ENCODE measurements at regions not wholly inside any gene's neighbourhood (a gene's known extent, or its start where the extent isn't known, plus 50 kb on each side); places are given as distances from the start of the nearest gene placed in this dataset.
"Not testable (repeated sequence)": the region's sequence is repeated elsewhere in the genome, so short reads cannot be mapped to it uniquely, and the experiment has no call there.

GRCh38 chr1:208722592-208722991 is 478.4 kb upstream of the PLXNA2 start:
- H3K9me3 ChIP-seq (replicated peaks; ENCODE audit: control insufficient read depth, low read depth, low read length), result peaks cover 8% of the 10 kb centered on the region

GRCh38 chr1:208724079-208724478 is 479.9 kb upstream of the PLXNA2 start:
- Histone ChIP-seq H3K9me3 (replicated peaks; ENCODE audit: control insufficient read depth, low read depth, low read length) (peaks cover 8% of the 10 kb centered on the region), H3K4me1 (ENCODE audit: control insufficient read depth, insufficient read depth, low read length) (no peaks in the 10 kb centered on the region), H3K27ac (ENCODE audit: low read length) (no peak overlapping the region), H3K27me3 (ENCODE audit: control insufficient read depth, insufficient read depth, low read length) (no peaks in the 10 kb centered on the region), H3K4me3 (ENCODE audit: low read length) (no peak overlapping the region), H3K36me3 (ENCODE audit: control insufficient read depth, insufficient read depth, low read length) (no peaks in the 10 kb centered on the region)
- DNase-seq, result no peak
- WGBS (ENCODE audit: insufficient coverage), result no CpG with 5 or more reads among the region's 1 CpG

More at GRCh38 chr1:208722592-208722991, 478.4 kb upstream of the PLXNA2 start:
- Histone ChIP-seq H3K4me3 (ENCODE audit: low read length) (no peak overlapping the region), H3K36me3 (ENCODE audit: control insufficient read depth, insufficient read depth, low read length) (no peaks in the 10 kb centered on the region), H3K4me1 (ENCODE audit: control insufficient read depth, insufficient read depth, low read length) (no peaks in the 10 kb centered on the region), H3K27ac (ENCODE audit: low read length) (no peak overlapping the region), H3K27me3 (ENCODE audit: control insufficient read depth, insufficient read depth, low read length) (no peaks in the 10 kb centered on the region)
- DNase-seq, result no peak

- H3K36me3 ChIP-seq (ENCODE audit: control insufficient read depth, insufficient read depth, low read length), result no peaks in the 10 kb centered on the region
- no peak overlapping the region for H3K27ac ChIP-seq (ENCODE audit: low read length)
- no peaks in the 10 kb centered on the region for H3K4me1 ChIP-seq (ENCODE audit: control insufficient read depth, insufficient read depth, low read length)
- H3K4me3 ChIP-seq (ENCODE audit: low read length), result no peak overlapping the region
- WGBS (ENCODE audit: insufficient coverage), result no CpG with 5 or more reads among the region's 1 CpG
- no peak for DNase-seq
- no peaks in the 10 kb centered on the region for H3K9me3 ChIP-seq (replicated peaks; ENCODE audit: control insufficient read depth, low read depth, low read length)
- H3K27me3 ChIP-seq (ENCODE audit: control insufficient read depth, insufficient read depth, low read length), result no peaks in the 10 kb centered on the region
Observed at GRCh38 chr1:208728815-208729214, 484.6 kb upstream of the PLXNA2 start.

- Histone ChIP-seq H3K27me3 (ENCODE audit: control insufficient read depth, insufficient read depth, low read length) (no peaks in the 10 kb centered on the region), H3K4me1 (ENCODE audit: control insufficient read depth, insufficient read depth, low read length) (no peaks in the 10 kb centered on the region), H3K9me3 (replicated peaks; ENCODE audit: control insufficient read depth, low read depth, low read length) (no peaks in the 10 kb centered on the region), H3K36me3 (ENCODE audit: control insufficient read depth, insufficient read depth, low read length) (no peaks in the 10 kb centered on the region), H3K27ac (ENCODE audit: low read length) (no peak overlapping the region), H3K4me3 (ENCODE audit: low read length) (no peak overlapping the region)
- peak; percentile 3 for DNase-seq
- 43% methylated on average over 2 of the region's 4 CpGs for WGBS (ENCODE audit: insufficient coverage)
Observed at GRCh38 chr1:208731981-208732821, 488.0 kb upstream of the PLXNA2 start.

- no peak for DNase-seq
- WGBS (ENCODE audit: insufficient coverage), result no CpG with 5 or more reads among the region's 4 CpGs
- Histone ChIP-seq H3K9me3 (replicated peaks; ENCODE audit: control insufficient read depth, low read depth, low read length) (no peaks in the 10 kb centered on the region), H3K4me3 (ENCODE audit: low read length) (no peak overlapping the region), H3K36me3 (ENCODE audit: control insufficient read depth, insufficient read depth, low read length) (no peaks in the 10 kb centered on the region), H3K4me1 (ENCODE audit: control insufficient read depth, insufficient read depth, low read length) (no peaks in the 10 kb centered on the region), H3K27ac (ENCODE audit: low read length) (no peak overlapping the region), H3K27me3 (ENCODE audit: control insufficient read depth, insufficient read depth, low read length) (no peaks in the 10 kb centered on the region)
Observed at GRCh38 chr1:208737161-208737560, 493.0 kb upstream of the PLXNA2 start.

- Histone ChIP-seq H3K27me3 (ENCODE audit: control insufficient read depth, insufficient read depth, low read length) (no peaks in the 10 kb centered on the region), H3K4me1 (ENCODE audit: control insufficient read depth, insufficient read depth, low read length) (no peaks in the 10 kb centered on the region), H3K36me3 (ENCODE audit: control insufficient read depth, insufficient read depth, low read length) (no peaks in the 10 kb centered on the region), H3K9me3 (replicated peaks; ENCODE audit: control insufficient read depth, low read depth, low read length) (no peaks in the 10 kb centered on the region), H3K27ac (ENCODE audit: low read length) (no peak overlapping the region), H3K4me3 (ENCODE audit: low read length) (no peak overlapping the region)
- WGBS (ENCODE audit: insufficient coverage), result 87% methylated on average over 4 of the region's 4 CpGs
- DNase-seq, result no peak
Observed at GRCh38 chr1:208737922-208738321, 493.7 kb upstream of the PLXNA2 start.

GRCh38 chr1:208739636-208740035 is 495.5 kb upstream of the PLXNA2 start:
- not testable (repeated sequence) for H3K4me1 ChIP-seq (ENCODE audit: control insufficient read depth, insufficient read depth, low read length); H3K27ac ChIP-seq (ENCODE audit: low read length); H3K27me3 ChIP-seq (ENCODE audit: control insufficient read depth, insufficient read depth, low read length); H3K36me3 ChIP-seq (ENCODE audit: control insufficient read depth, insufficient read depth, low read length); H3K9me3 ChIP-seq (replicated peaks; ENCODE audit: control insufficient read depth, low read depth, low read length); DNase-seq; H3K4me3 ChIP-seq (ENCODE audit: low read length)
- 95% methylated on average over 16 of the region's 20 CpGs for WGBS (ENCODE audit: insufficient coverage)

- DNase-seq, result no peak
- no peaks in the 10 kb centered on the region for H3K9me3 ChIP-seq (replicated peaks; ENCODE audit: control insufficient read depth, low read depth, low read length)
- 83% methylated on average over 1 of the region's 3 CpGs for WGBS (ENCODE audit: insufficient coverage)
- H3K4me3 ChIP-seq (ENCODE audit: low read length), result no peak overlapping the region
- H3K27me3 ChIP-seq (ENCODE audit: control insufficient read depth, insufficient read depth, low read length), result no peaks in the 10 kb centered on the region
- no peaks in the 10 kb centered on the region for H3K4me1 ChIP-seq (ENCODE audit: control insufficient read depth, insufficient read depth, low read length)
- H3K36me3 ChIP-seq (ENCODE audit: control insufficient read depth, insufficient read depth, low read length), result no peaks in the 10 kb centered on the region
- H3K27ac ChIP-seq (ENCODE audit: low read length), result no peak overlapping the region
Observed at GRCh38 chr1:208741296-208741695, 497.1 kb upstream of the PLXNA2 start.

GRCh38 chr1:208743361-208743760 is 499.2 kb upstream of the PLXNA2 start:
- Histone ChIP-seq H3K36me3 (ENCODE audit: control insufficient read depth, insufficient read depth, low read length) (no peaks in the 10 kb centered on the region), H3K4me3 (ENCODE audit: low read length) (no peak overlapping the region), H3K4me1 (ENCODE audit: control insufficient read depth, insufficient read depth, low read length) (no peaks in the 10 kb centered on the region), H3K27ac (ENCODE audit: low read length) (no peak overlapping the region), H3K9me3 (replicated peaks; ENCODE audit: control insufficient read depth, low read depth, low read length) (no peaks in the 10 kb centered on the region), H3K27me3 (ENCODE audit: control insufficient read depth, insufficient read depth, low read length) (no peaks in the 10 kb centered on the region)
- no peak for DNase-seq
- no CpG with 5 or more reads among the region's 5 CpGs for WGBS (ENCODE audit: insufficient coverage)

GRCh38 chr1:208747979-208748378 is 503.8 kb upstream of the PLXNA2 start:
- H3K27ac ChIP-seq (ENCODE audit: low read length), result no peak overlapping the region
- H3K27me3 ChIP-seq (ENCODE audit: control insufficient read depth, insufficient read depth, low read length), result no peaks in the 10 kb centered on the region
- 4% methylated on average over 4 of the region's 6 CpGs for WGBS (ENCODE audit: insufficient coverage)
- peak; percentile 6 for DNase-seq
- no peak overlapping the region for H3K4me3 ChIP-seq (ENCODE audit: low read length)
- H3K4me1 ChIP-seq (ENCODE audit: control insufficient read depth, insufficient read depth, low read length), result no peaks in the 10 kb centered on the region
- no peaks in the 10 kb centered on the region for H3K36me3 ChIP-seq (ENCODE audit: control insufficient read depth, insufficient read depth, low read length)
- H3K9me3 ChIP-seq (replicated peaks; ENCODE audit: control insufficient read depth, low read depth, low read length), result no peaks in the 10 kb centered on the region
